ENCODE measurements at regions not wholly inside any gene's neighbourhood (a gene's known extent, or its start where the extent isn't known, plus 50 kb on each side); places are given as distances from the start of the nearest gene placed in this dataset.
"Not testable (repeated sequence)": the region's sequence is repeated elsewhere in the genome, so short reads cannot be mapped to it uniquely, and the experiment has no call there.

DNA sequence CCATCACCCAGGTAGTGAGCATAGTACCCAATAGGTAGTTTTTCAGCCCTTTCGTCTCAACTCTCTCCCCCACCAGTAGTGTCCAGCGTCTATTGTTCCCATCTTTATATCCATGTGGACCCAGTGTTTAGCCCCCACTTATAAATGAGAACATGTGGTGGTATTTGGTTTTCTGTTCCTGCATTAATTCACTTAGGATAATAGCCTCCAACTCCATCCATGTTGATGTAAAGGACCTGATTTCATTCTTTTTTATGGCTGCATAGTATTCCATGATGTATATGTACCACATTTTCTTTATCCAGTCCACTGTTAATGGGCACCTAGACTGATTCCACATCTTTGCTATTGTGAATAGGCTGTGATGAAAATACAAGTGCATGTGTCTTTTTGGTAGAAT, 51.3 kb downstream of the NACA2 start:
- Mint-ChIP-seq H3K9me3 (peaks cover 22% of the 10 kb centered on the region), H3K27me3 (ENCODE audit: low read depth) (peaks cover 15% of the 10 kb centered on the region)
- not testable (repeated sequence) for H3K4me3 Mint-ChIP-seq; ATAC-seq; H3K4me1 Mint-ChIP-seq (ENCODE audit: low read depth); DNase-seq; H3K36me3 Mint-ChIP-seq (ENCODE audit: insufficient read depth)

DNA sequence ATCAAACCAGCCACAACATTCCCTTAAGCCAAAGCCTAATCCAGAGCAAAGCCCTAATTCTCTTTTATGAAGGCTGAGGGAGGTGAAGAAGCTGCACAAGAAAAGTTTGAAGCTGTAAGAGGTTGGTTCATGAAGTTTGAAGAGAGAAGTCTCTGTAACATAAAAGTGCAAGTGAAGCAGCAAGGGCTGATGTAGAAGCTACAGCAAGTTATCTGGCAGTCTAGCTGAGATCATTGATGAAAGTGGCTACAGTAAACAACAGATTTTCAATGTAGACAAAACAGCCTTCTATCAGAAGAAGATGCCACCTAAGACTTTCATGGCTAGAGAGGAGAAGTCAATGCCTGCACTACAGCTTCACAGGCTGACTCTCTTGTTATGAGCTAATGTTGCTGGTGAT, 52.5 kb downstream of the NACA2 start:
- no peaks in the 10 kb centered on the region for H3K36me3 Mint-ChIP-seq (ENCODE audit: insufficient read depth)
- H3K4me1 Mint-ChIP-seq (ENCODE audit: low read depth), result no peaks in the 10 kb centered on the region
- no peak overlapping the region for H3K4me3 Mint-ChIP-seq
- no peak for DNase-seq
- H3K27me3 Mint-ChIP-seq (ENCODE audit: low read depth), result peaks cover 8% of the 10 kb centered on the region
- ATAC-seq, result no peak
- H3K9me3 Mint-ChIP-seq, result peaks cover 22% of the 10 kb centered on the region

DNA sequence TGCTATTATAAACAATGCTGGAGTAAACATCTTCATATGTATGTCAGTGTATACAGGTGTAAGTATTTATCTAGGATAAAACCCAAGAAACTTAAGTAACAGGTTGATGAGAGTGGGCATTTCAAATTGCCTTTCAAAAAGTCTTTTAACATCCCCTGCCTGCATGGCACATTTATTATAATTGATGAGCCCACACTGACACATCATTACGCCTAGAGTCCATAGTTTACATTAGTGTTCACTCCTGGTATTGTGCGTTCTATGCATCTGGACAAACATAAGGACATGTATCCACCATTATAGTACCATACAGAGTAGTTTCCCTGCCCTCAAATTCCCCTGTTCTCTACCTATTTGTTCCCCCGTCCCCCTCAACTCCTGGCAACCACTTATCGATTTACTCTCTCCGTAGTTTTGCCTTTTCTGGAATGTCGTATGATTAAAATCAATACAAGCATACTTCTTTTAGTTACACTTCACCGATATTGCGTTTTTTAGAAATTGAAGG, 53.7 kb downstream of the NACA2 start:
- H3K4me1 Mint-ChIP-seq (ENCODE audit: low read depth), result no peaks in the 10 kb centered on the region
- peaks cover 22% of the 10 kb centered on the region for H3K9me3 Mint-ChIP-seq
- DNase-seq (no peak), ATAC-seq (no peak)
- H3K4me3 Mint-ChIP-seq, result no peak overlapping the region
- H3K36me3 Mint-ChIP-seq (ENCODE audit: insufficient read depth), result no peaks in the 10 kb centered on the region
- H3K27me3 Mint-ChIP-seq (ENCODE audit: low read depth), result peaks cover 8% of the 10 kb centered on the region

DNA sequence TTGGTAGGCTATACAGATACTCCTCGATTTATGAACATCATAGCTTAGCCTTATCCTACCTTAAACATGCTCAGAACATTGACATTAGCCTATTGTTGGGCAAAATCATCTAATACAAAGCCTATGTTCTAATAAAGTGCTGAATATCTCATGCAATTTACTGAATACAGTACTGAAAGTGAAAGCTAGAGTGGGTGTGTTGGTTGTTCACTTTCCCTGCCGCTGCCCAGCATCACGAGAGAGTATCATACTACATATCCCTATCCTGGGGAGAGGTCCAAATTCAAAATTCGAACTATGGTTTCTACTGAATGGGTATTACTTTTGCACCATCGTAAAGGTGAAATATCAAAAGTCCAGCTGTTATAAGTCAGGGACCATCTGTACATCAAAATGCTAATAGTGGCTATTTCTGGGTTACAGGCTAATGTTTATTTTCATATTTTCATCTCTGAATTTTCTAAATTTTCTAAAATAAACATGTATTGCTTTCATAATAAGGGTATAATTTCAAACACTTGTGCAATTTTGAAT, 54.5 kb downstream of the NACA2 start:
- ATAC-seq (no peak), DNase-seq (no peak)
- peaks cover 20% of the 10 kb centered on the region for H3K9me3 Mint-ChIP-seq
- H3K36me3 Mint-ChIP-seq (ENCODE audit: insufficient read depth), result no peaks in the 10 kb centered on the region
- H3K4me1 Mint-ChIP-seq (ENCODE audit: low read depth), result no peaks in the 10 kb centered on the region
- H3K4me3 Mint-ChIP-seq, result peak overlapping the region; percentile 5
- H3K27me3 Mint-ChIP-seq (ENCODE audit: low read depth), result peaks cover 8% of the 10 kb centered on the region

Measured in activated T-cell treated with anti-CD3 and anti-CD28 coated beads, Interleukin-2, amount 50 U/mL, for 4 hours (primary cell).